Liver (tissue), 8 donors: ENCODE measurements at regions not wholly inside any gene's neighbourhood (a gene's known extent, or its start where the extent isn't known, plus 50 kb on each side); places are given as distances from the start of the nearest gene placed in this dataset.

Source experiments
- DNase-seq: peaks from one replicate; pipeline ENCODE4 v3.0.0-alpha.2; 2017; ENCODE audit warnings: low spot score
- H3K27ac ChIP-seq, 2 donors: one replicate each; pipeline ENCODE4 v1.7.0; 2013; ENCODE audit warnings: inconsistent platforms in 2 of 2, low read length in 2 of 2, control low read depth in 1 of 2, low read depth in 1 of 2, mild to moderate bottlenecking in 1 of 2
- H3K27me3 ChIP-seq, 4 donors: one replicate each; pipeline versions ENCODE4 v1.6.1 to v1.7.0; 2013; ENCODE audit warnings: low read length in 3 of 4, inconsistent platforms in 1 of 4, mild to moderate bottlenecking in 1 of 4, moderate library complexity in 1 of 4; ENCODE audit not compliant: control insufficient read depth in 4 of 4, insufficient read depth in 4 of 4
- H3K36me3 ChIP-seq, 4 donors: one replicate each; pipeline versions ENCODE4 v1.6.1 to v1.7.0; 2013; ENCODE audit warnings: low read length in 3 of 4, mild to moderate bottlenecking in 3 of 4, low read depth in 1 of 4, moderate library complexity in 1 of 4; ENCODE audit not compliant: control insufficient read depth in 4 of 4, insufficient read depth in 3 of 4
- H3K4me1 ChIP-seq, 4 donors: one replicate each; pipeline versions ENCODE4 v1.6.1 to v1.7.0; 2013; ENCODE audit warnings: low read length in 3 of 4, mild to moderate bottlenecking in 3 of 4, moderate library complexity in 1 of 4; ENCODE audit not compliant: control insufficient read depth in 4 of 4, insufficient read depth in 4 of 4
- H3K4me3 ChIP-seq, 3 donors: one replicate each; pipeline versions ENCODE4 v1.6.1 to v1.7.0; 2013; ENCODE audit warnings: low read length in 3 of 3, control low read depth in 1 of 3, low read depth in 1 of 3, mild to moderate bottlenecking in 1 of 3
- H3K9ac ChIP-seq, 2 donors: one replicate each; pipeline ENCODE4 v1.7.0; 2013; ENCODE audit warnings: low read length in 2 of 2, mild to moderate bottlenecking in 2 of 2, moderate library complexity in 2 of 2, control low read depth in 1 of 2, low read depth in 1 of 2
- H3K9me3 ChIP-seq, 4 donors: one replicate each; pipeline versions ENCODE4 v1.6.1 to v1.7.0; 2013; ENCODE audit warnings: low read length in 3 of 4; ENCODE audit not compliant: control insufficient read depth in 4 of 4
- ATF3 ChIP-seq: IDR thresholded peaks from 2 replicates; pipeline ENCODE4 v1.6.1; 2016; ENCODE audit warnings: antibody characterized with exemption
- CTCF ChIP-seq: fragments of 150-350 bp; IDR thresholded peaks from 2 replicates; pipeline ENCODE4 v1.5.1; 2017; ENCODE audit warnings: improper control_type of control experiment, low read depth, low read length; ENCODE audit not compliant: missing input control
- EGR1 ChIP-seq, 2 donors: IDR thresholded peaks; 2 replicates each; pipeline ENCODE4 v1.6.1; 2016 to 2018; ENCODE audit warnings: antibody characterized with exemption in 2 of 2, low read depth in 2 of 2
- FOXA1 ChIP-seq: IDR thresholded peaks from 2 replicates; pipeline ENCODE4 v1.6.1; 2016; ENCODE audit warnings: antibody characterized with exemption
- FOXA2 ChIP-seq: IDR thresholded peaks from 2 replicates; pipeline ENCODE4 v1.6.1; 2016; ENCODE audit warnings: antibody characterized with exemption
- GABPA ChIP-seq, 2 donors: IDR thresholded peaks in 1 of 2; conservative IDR thresholded peaks in 1 of 2; 2 replicates each; pipeline ENCODE4 v1.6.1; 2016; ENCODE audit warnings: antibody characterized with exemption in 2 of 2, mild to moderate bottlenecking in 1 of 2, moderate library complexity in 1 of 2
- HNF4A ChIP-seq, 2 donors: conservative IDR thresholded peaks; 2 replicates each; pipeline ENCODE4 v1.6.1; 2016; ENCODE audit warnings: antibody characterized with exemption in 2 of 2, mild to moderate bottlenecking in 2 of 2
- HNF4G ChIP-seq: IDR thresholded peaks from 2 replicates; pipeline ENCODE4 v1.6.1; 2016; ENCODE audit warnings: antibody characterized with exemption
- JUND ChIP-seq, 2 donors: IDR thresholded peaks; 2 replicates each; pipeline ENCODE4 v1.6.1; 2016; ENCODE audit warnings: antibody characterized with exemption in 2 of 2
- MAX ChIP-seq: IDR thresholded peaks from 2 replicates; pipeline ENCODE4 v1.6.1; 2016; ENCODE audit warnings: antibody characterized with exemption
- NR2F2 ChIP-seq: IDR thresholded peaks from 2 replicates; pipeline ENCODE4 v1.6.1; 2016; ENCODE audit warnings: antibody characterized with exemption
- RAD21 ChIP-seq, 2 donors: IDR thresholded peaks; 2 replicates each; pipeline ENCODE4 v1.6.1; 2016; ENCODE audit warnings: antibody characterized with exemption in 2 of 2, mild to moderate bottlenecking in 2 of 2
- REST ChIP-seq: IDR thresholded peaks from 2 replicates; pipeline ENCODE4 v1.6.1; 2016; ENCODE audit warnings: antibody characterized with exemption, mild to moderate bottlenecking
- RXRA ChIP-seq, 2 donors: IDR thresholded peaks; 2 replicates each; pipeline ENCODE4 v1.6.1; 2017 to 2018; ENCODE audit warnings: antibody characterized with exemption in 2 of 2, mild to moderate bottlenecking in 1 of 2
- SP1 ChIP-seq: IDR thresholded peaks from 2 replicates; pipeline ENCODE4 v1.6.1; 2018; ENCODE audit warnings: antibody characterized with exemption, mild to moderate bottlenecking
- TAF1 ChIP-seq: conservative IDR thresholded peaks from 2 replicates; pipeline ENCODE4 v1.6.1; 2016; ENCODE audit warnings: antibody characterized with exemption, mild to moderate bottlenecking
- YY1 ChIP-seq: IDR thresholded peaks from 2 replicates; pipeline ENCODE4 v1.6.1; 2016; ENCODE audit warnings: antibody characterized with exemption, mild to moderate bottlenecking
- ZBTB33 ChIP-seq: IDR thresholded peaks from 2 replicates; pipeline ENCODE4 v1.6.1; 2016; ENCODE audit warnings: antibody characterized with exemption
- WGBS: extraction: QIAGEN DNeasy Blood & Tissue Kit; methylation state at CpG from one replicate; pipeline ENCODE4 v1.1.7; 2013; 5-methylcytosine and 5-hydroxymethylcytosine counted together
- donor health status: healthy.
- donor health status: healthy.
- donor health status: healthy.
- donor health status: healthy.
- donor health status: healthy.

GRCh38 chr2:75256485-75256884 is 57.2 kb upstream of the TACR1 start:
- H3K36me3 ChIP-seq, result no peaks in the 10 kb centered on the region
- no peaks in the 10 kb centered on the region for H3K4me1 ChIP-seq
- H3K27ac ChIP-seq, result no peak overlapping the region
- 67% methylated on average over 1 of the region's 1 CpG for WGBS
- TF ChIP-seq RXRA (IDR thresholded peaks at IDR 0.05), result no peak
- no peak for TF ChIP-seq FOXA2
- no peak for TF ChIP-seq ATF3
- no peak for TF ChIP-seq TAF1
- no peak for TF ChIP-seq HNF4A (conservative IDR thresholded peaks at IDR 0.05)
- no peak for TF ChIP-seq RAD21 (IDR thresholded peaks at IDR 0.05)
- no peak for TF ChIP-seq EGR1 (IDR thresholded peaks at IDR 0.05; ENCODE audit: low read depth in 2 of 2)
- no peak for TF ChIP-seq CTCF
- no peak for TF ChIP-seq NR2F2
- TF ChIP-seq ZBTB33, result no peak
- no peak for TF ChIP-seq REST
- TF ChIP-seq FOXA1, result no peak
- no peak for TF ChIP-seq YY1
- no peak for TF ChIP-seq MAX
- TF ChIP-seq GABPA (IDR thresholded peaks at IDR 0.05 in 1 of 2, conservative IDR thresholded peaks at IDR 0.05 in 1 of 2), result no peak
- no peak for TF ChIP-seq SP1
- TF ChIP-seq JUND (IDR thresholded peaks at IDR 0.05), result no peak
- peaks cover 0 to 18% (median 5%) of the 10 kb centered on the region in 4 donors for H3K9me3 ChIP-seq
- H3K27me3 ChIP-seq, result peaks cover 0 to 2% (median 0%) of the 10 kb centered on the region in 4 donors
- DNase-seq, result no peak
- no peak overlapping the region for H3K4me3 ChIP-seq
- H3K9ac ChIP-seq, result no peak overlapping the region

GRCh38 chr2:75253526-75253925 is 54.2 kb upstream of the TACR1 start:
- Histone ChIP-seq H3K27me3 (no peaks in the 10 kb centered on the region), H3K9ac (no peak overlapping the region), H3K4me1 (no peaks in the 10 kb centered on the region), H3K27ac (no peak overlapping the region), H3K4me3 (no peak overlapping the region), H3K9me3 (peaks cover 0 to 8% (median 5%) of the 10 kb centered on the region in 4 donors), H3K36me3 (no peaks in the 10 kb centered on the region)
- DNase-seq, result no peak
- TF ChIP-seq ZBTB33, result no peak
- TF ChIP-seq FOXA2, result no peak
- no peak for TF ChIP-seq JUND (IDR thresholded peaks at IDR 0.05)
- TF ChIP-seq RXRA (IDR thresholded peaks at IDR 0.05), result no peak
- TF ChIP-seq NR2F2, result no peak
- TF ChIP-seq TAF1, result no peak
- TF ChIP-seq HNF4G, result no peak
- TF ChIP-seq ATF3, result no peak
- TF ChIP-seq MAX, result no peak
- TF ChIP-seq YY1, result no peak
- no peak for TF ChIP-seq SP1
- TF ChIP-seq CTCF, result no peak
- no peak for TF ChIP-seq EGR1 (IDR thresholded peaks at IDR 0.05; ENCODE audit: low read depth in 2 of 2)
- no peak for TF ChIP-seq RAD21 (IDR thresholded peaks at IDR 0.05)
- no peak for TF ChIP-seq GABPA (IDR thresholded peaks at IDR 0.05 in 1 of 2, conservative IDR thresholded peaks at IDR 0.05 in 1 of 2)
- no peak for TF ChIP-seq HNF4A (conservative IDR thresholded peaks at IDR 0.05)
- no peak for TF ChIP-seq FOXA1
